ENCODE measurements at regions not wholly inside any gene's neighbourhood (a gene's known extent, or its start where the extent isn't known, plus 50 kb on each side); places are given as distances from the start of the nearest gene placed in this dataset.

DNA sequence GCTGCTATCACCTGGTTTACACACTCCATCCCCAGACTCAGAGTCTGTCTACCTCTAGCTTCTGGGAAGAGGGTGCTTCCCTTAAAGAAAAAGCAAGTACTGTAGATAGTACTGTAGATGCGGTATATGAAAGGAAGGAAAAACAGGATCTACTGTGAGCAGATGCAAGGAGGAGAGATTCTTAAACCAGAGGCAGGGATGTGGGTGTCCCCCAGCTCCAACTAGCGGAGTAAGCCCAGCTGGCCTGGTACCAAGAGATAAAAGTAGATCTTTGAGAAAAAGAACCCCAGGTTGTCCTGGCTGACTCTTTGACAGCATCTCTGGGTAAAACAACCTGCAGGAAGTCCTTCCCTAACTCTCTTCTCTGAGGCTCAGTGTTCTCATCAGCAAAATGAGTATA is 523.7 kb upstream of the PROK2 start:
- H3K27ac ChIP-seq, result no peak overlapping the region
- no peak overlapping the region for H3K4me3 ChIP-seq

DNA sequence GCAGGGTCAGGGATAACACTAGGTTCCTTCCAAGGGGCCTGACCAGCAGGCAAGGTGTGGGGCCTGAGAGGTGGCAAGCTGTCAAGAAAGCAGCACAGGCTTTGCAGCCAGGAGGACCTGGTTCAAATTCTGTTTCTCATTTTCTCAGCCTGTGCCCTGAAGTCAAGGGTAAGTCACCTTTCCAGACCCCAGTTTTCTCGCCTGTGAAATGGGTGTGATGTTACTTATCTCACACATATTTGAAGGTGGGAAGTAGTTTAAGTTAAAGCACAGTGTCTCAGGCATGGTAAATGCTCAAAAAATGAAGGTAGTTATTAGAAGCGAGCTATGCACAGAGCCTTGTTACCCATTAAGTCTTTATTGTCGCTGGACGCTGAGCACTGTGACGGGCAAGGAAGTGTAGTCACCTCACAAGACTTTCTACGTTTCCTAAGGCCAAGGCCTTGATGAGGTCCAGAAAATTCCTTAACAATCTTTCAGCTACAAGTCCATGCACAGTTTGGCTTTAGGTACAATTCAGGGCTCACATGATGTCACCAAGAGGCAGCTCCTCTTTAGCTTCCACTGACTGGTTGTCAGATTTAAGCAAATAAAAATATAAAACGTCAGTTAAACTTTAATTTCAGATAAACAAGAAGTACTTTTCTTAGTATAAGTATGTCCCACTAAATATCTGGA is 522.6 kb upstream of the PROK2 start:
- no peak overlapping the region for H3K4me3 ChIP-seq
- no peak overlapping the region for H3K27ac ChIP-seq

DNA sequence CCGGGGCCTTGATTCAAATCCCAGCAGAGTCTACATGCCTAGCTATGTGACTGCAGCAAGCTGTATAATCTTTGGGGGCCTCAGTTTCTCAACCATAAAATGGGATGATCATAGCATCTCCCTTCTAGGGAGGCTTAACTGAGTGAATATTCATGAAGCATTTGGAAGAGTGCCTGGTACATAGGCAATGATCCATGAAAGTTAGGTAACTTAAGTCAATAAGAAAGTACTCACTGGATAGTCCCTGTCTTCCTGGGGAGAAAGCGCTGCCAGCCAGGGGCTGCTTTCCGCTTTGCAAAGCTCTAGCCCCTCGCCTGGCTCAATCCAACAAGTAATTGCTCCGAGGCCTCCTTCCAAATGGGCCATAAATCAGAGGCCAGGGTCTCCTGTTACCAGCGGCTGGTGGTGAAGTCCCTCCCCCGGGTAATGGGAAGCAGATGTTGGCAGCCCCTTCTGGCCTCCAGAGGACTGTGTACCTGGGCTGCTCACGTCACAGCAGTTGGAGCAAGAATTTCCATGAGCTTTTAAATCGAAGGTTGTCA is 521.9 kb upstream of the PROK2 start:
- no peak overlapping the region for H3K4me3 ChIP-seq
- no peak overlapping the region for H3K27ac ChIP-seq

DNA sequence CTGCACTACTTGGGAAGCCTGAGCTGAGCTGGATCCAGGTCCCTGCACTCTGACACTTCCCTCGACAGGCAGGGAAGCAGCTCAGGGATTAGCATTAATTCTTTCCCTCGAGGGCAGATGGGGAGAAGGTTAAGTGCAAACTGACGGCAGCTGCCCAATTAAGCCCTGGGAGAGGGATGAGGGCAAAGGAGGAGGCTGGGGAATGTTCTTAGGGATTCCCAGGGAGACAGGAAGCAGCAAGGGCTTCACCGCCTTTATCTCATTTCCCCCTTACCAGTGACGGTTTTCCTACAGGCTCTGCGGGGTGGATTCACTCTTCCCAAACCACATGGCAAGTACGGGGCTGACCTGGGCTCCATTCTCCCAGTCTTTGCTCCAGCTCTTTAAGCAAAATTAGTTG is 519.0 kb upstream of the PROK2 start:
- no peak overlapping the region for H3K4me3 ChIP-seq
- H3K27ac ChIP-seq, result peak overlapping the region in 2 of 21 experiments; percentile 27 to 34

DNA sequence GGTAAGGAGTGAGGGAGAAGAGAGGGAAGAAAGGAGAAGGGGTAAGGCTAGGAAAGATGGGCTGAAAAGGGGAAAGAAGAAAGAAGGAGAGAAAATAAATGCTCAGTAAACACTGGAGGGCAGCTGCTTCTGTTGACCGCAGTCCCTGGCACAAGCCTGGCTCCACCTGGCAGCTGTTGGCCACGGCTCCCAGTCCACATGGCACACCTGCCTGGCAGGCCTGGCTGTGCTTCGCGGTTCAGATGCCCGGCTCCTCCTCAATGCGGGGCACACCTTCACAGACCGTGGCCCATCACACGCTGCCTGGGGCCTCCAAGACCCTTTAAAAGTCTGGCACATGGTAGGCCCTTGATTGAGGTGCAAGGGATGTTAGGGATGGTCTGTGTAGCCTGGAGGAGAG is 516.8 kb upstream of the PROK2 start:
- no peak overlapping the region for H3K27ac ChIP-seq

DNA sequence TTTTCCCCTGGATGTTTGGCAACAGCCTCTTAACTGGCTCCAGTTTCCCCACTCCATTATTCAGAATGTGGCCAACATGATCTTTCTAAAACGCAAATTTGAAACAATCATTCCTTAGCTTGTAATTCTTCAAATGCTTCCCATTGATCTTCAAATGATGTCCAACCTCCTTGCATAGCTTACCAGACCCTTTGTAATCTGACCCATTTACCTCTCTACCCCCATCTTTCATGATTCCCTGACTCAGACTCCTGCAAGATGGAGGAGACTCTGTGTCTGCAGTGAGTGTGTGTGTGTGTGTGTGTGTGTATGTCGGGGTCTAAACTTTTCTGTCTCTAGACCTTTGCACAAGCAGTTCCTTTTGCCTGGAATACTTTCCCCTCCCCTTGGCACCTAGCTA is 515.7 kb upstream of the PROK2 start:
- Histone ChIP-seq H3K27ac (no peak overlapping the region), H3K4me3 (no peak overlapping the region)

More for the DNA sequence above, 516.8 kb upstream of the PROK2 start:
- H3K4me3 ChIP-seq, result no peak overlapping the region

DNA sequence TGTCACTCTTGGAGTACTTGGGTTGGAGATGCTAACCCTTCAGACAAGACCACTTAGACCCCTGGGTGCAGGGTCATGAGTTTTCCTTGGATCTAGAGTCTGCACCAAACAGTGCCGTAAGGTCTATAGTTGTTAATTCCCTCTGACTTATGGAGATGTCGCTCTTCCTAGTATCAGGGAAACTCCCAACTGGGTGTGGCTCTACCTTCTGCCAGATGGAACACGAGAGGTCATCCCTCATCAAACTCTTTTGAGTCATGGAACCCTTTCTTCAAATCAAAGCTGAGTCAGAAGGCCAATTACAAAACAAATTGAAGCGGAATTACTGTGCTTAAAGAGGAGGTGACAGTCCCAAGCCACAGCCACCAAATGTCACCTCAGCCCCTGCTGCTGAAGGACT is 514.9 kb upstream of the PROK2 start:
- Histone ChIP-seq H3K27ac (no peak overlapping the region), H3K4me3 (no peak overlapping the region)

DNA sequence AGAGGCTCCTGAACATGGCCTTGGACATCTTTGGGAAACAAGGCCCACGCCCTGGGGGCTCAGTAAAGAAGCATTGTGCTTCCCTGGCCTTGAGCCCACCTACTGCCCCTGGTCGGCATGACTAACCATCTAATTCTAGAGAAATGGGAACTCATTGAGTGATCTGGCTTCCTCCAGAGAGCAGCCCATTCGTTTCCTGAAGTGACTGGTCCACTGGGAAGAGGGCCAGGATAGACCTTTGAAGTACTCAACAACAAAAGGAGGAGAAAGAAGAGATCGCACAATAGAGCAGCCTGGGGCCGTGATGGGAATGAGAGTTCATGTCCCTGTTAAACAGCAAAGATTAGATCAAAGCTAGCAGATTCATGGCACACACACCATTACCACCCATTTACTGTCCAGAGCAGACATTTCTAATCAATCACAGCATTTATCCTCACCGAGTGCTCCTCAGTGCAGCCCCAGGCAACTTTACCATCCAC is 514.4 kb upstream of the PROK2 start:
- Histone ChIP-seq H3K4me3 (no peak overlapping the region), H3K27ac (no peak overlapping the region)

DNA sequence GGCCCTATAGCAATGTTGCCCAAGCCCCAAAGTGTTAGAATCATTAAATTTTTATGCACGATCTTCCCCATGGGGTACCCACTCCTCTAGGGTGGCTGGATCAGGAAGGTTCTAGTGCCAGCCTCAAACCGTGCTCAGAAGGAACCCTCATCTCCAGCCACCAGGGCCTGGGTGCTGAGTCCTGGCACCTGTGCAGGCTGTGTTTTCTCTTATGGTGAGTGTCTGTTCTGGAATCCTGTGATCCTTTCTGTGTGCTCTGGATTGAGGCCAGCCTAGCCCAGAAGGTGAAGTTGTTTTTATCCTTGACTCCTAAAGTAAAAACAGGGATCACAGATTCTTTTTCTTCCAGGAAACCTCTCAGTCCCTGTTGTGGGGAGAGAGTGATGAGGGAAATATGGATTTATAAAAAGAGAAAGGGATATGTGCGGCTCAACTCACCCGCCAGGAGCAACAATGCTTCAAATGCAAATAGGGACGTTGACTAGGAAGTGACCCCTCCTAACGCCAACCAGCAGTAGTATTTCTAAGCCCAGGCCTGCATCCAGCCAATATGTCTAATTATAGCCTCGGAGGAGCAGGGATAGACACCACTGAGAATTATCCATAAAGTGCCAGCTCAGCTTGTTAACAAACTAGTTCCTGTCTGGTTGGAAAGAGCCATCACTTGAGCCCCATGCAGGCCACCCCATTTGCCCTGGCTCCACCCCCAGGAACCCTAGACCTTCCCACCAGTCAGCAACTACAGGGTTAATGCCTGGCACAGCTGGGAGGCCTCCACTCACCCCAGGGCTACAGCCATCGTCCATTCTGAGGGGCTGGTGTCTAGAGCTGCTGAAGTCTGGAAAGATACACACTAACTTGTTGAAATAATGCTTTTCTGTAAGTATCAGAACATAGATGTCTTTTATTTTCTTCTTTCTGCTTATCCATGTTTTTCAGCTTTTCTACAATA is 513.5 kb upstream of the PROK2 start:
- Histone ChIP-seq H3K27ac (no peak overlapping the region), H3K4me3 (no peak overlapping the region)

DNA sequence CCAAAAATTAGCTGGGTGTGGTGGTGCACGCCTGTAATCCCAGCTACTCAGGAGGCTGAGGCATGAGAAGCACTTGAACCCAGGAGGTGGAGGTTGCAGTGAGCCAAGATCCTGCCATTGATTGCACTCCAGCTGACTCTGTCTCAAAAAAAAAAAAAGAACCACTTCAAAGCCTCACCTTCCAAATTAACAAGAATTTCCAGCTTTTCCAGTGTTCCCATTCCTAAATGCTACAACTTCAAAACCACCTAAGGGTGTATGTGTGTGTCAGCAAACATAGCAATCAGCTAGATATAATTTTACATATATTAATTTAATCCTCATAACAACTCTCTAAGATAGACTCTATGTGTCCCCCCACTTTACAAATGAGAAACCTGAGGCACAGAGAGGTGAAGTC is 512.5 kb upstream of the PROK2 start:
- Histone ChIP-seq H3K27ac (no peak overlapping the region), H3K4me3 (no peak overlapping the region)

DNA sequence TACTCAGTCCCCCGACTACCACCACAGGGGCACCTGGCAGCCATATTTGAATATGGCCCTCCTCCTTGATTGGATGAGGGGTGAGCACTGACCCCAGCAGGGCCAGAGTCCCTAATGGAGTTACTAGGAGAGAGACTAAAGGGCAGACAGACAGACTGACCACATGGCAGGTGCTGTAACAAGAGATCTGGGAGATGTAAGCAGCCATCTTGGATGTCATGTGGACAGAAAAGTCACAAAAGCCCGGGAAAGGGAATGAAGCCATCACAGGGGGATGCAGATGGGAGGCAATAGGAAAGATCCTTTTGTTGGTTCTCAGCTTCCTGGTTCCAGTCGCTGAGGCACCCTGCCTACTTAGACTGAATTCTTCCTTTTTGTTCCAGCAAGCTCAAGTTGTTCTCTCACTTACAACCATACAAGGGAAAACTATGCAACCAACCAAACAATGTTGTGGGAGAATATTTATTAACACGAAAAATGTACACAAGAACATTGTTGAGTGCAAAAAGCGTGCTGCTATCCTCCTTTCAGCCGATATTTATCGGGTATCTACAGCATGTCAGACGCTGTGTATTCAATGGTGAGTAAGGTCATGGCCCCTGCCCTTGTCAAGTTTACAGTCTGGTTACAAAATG is 511.6 kb upstream of the PROK2 start:
- peak overlapping the region in 1 of 21 experiments; percentile 75 for H3K27ac ChIP-seq
- H3K4me3 ChIP-seq, result no peak overlapping the region

DNA sequence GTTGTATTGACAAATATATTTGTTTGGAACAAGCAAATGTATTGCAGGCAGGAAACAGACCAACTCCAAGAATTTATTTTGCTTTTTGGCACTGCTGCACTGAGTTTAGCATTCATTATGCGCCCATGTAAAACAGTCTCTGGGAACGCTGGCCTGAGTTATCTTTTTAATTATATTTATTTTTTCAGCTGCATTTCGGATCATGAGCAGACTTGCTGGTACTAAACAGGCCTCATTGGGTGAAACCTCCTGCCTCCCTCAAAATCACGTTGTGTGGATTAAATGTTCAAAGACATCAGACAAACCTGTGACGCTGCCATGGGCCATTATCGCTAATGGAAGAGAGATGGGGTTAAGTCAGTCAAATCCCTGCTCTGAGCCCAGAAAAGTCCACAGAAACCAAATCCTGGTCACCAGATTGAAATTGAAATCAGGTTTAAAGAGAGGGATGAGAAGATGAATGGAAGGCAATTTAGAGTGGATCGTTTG is 511.1 kb upstream of the PROK2 start:
- Histone ChIP-seq H3K4me3 (no peak overlapping the region), H3K27ac (peak overlapping the region in 1 of 21 experiments; percentile 75)

DNA sequence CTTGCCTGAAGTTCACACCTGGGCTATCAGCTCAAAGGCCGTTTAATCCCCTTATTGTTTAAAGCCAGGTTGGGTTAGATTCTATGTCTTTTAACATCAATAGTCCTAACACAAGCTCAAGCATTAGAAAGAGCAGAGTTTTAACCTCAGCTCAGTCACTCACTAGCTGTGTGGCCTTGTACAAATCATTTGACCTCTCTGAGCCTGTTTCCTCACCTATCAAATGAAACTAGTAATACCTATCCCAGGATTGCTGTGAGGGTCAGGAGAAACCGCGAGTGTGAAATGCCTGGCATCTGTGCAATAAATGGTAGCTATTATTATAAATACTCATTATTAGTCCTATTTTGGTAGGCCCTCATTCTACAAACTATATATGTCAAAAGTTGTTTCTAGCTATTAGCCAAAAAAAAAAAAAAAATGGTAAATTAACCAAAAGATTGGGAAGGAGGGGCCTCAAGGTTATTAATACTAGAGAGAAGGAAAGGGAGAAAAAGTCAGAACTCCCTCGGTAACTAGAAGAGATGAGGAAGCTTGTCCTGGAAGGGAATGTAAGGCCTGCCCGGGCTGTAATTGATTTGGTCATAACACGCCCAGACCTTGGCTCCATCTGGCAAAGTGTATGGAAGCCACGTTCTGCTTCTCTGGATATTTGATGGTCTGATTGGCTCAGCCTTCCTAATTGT is 510.5 kb upstream of the PROK2 start:
- H3K4me3 ChIP-seq, result no peak overlapping the region
- H3K27ac ChIP-seq, result no peak overlapping the region

DNA sequence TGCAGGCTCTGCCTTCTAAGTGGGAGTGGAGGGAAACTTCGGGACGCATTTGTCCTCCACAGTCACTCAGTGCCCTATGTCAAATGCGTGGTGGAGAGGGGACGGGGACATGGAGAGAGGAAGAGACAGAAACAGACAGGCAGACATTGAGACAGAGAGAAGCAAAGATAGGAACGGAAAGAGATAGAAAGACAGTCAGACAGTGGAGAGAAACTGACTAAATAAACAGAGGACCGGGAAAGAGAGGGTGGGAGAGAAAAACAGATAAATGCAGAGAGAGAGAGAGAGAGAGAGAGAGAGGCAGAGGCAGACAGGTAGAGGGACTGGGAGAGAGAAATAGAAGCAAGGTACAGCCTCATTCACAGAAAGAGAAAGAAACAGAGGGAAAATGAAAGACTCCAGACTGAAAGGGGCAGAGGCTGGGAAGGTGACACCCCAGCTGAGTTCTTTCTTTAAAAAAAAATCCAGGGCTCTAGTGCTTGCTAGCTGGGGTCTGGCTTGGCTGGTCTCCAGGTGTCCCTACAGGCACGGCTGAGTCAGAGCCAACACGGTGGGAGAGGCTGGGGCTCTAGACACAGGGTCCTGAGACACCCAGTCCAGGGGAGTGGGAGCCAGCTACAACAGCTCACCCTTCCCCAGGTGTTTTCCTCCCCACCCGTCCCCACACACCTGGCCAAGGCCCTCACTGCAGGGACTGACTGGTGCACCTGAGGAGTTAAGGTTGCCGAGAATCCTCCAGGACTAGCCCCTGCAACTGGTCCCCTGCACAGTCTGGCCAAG is 506.1 kb upstream of the PROK2 start:
- no peak overlapping the region for H3K27ac ChIP-seq
- H3K4me3 ChIP-seq, result no peak overlapping the region

DNA sequence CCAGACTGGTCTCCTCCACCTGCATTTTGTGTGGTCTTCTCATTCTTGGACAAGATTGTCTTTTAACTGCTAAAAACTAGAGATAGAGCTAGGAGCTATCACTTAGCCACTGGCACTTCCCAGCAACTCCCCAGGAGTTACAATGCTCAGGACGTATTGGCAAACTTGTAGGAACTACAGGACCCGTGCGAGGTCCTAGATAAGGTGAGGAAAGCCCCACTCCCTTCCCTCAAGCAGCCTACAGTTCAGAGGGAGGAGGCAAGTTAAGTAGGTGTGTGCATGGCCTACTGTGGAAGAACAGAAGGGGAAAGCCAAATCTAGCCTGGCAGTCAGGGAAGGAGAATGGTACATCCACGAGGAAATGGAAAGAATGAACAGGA is 504.7 kb upstream of the PROK2 start:
- peak overlapping the region in 7 of 21 experiments; percentile 7 to 59 (median 41) for H3K27ac ChIP-seq
- no peak overlapping the region for H3K4me3 ChIP-seq

DNA sequence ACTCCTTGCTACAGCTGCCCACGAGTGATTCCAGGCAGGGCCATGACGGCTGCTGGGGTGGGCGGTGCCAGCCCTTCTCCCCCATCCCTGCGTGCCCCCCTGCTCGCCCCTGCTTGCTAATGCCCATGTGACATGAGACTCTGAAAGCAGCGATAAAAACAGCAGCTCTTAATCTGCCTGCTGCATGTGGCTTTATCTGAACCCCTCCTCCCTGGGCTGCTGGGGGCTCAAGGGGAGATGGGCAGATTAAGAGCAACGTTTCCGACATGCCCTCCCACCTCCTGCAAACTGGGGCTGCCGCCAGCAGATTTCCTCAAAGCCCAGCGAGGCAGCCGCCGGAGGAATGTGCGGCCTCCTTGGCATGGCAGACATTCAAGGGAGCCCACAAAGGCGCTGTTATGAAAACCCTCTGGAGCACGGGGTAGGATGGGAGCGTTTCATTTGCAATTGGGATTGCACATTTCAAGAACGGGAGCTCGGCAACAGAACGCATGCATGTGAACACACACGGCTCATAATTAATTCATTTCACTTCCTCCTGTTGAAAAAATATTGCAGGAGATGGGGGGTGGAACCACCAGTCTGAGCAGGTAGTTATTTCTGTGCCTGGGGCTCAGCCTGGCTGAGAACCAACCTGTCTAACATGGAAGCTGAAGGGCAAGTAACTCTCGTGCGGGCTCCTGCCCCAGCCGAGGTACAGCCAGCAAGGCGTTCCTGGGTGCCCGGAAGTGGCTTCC is 504.2 kb upstream of the PROK2 start:
- peak overlapping the region in 2 of 7 experiments; percentile 4 to 8 for H3K4me3 ChIP-seq
- peak overlapping the region in 9 of 21 experiments; percentile 7 to 59 (median 41) for H3K27ac ChIP-seq

DNA sequence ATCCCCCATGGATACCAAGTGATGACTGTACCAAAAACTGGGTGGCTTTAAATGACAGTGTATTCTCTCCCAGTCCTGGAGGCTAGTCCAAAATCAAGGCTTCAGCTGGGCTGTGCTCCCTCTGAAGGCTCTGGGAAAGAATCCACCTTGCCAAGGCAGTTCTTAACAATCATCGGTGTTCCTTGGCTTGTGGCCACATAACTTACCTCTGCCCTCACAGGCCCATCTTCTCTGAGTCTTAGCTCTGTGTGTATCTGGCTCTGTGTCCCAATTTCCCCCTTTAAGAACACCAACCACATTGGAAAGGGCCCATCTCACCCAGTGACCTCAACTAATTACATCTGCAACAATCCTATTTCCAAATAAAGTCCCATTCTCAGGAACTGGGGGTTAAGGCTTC is 503.0 kb upstream of the PROK2 start:
- no peak overlapping the region for H3K27ac ChIP-seq
- no peak overlapping the region for H3K4me3 ChIP-seq

DNA sequence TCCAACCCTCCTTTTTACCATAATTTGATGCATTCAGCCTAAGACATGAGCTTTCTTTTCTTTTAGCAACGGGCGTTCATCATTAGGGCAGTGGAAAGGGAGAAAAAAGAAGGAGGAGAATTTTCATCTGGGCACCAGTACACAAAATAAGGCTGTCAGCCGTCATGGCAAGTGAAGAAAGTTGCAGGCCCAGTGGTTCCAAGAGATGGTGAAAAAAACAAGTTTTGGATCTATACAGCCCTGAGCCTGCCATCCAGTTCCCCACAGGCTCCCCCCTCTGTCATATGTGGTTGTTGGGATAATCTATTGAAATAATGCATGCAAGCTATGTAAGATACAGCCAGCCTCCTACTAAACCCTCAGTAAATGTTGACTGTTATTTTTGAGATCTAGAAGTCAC is 500.6 kb upstream of the PROK2 start:
- no peak overlapping the region for H3K4me3 ChIP-seq

More for the DNA sequence above, 500.6 kb upstream of the PROK2 start:
- H3K27ac ChIP-seq, result no peak overlapping the region
